Amygdala (tissue), 56 donors: ENCODE measurements at regions not wholly inside any gene's neighbourhood (a gene's known extent, or its start where the extent isn't known, plus 50 kb on each side); places are given as distances from the start of the nearest gene placed in this dataset.

Experiments
- DNase-seq, 56 donors: peaks; one replicate each; lab custom pipeline; 2025; lab: John Stamatoyannopoulos, UW

DNA sequence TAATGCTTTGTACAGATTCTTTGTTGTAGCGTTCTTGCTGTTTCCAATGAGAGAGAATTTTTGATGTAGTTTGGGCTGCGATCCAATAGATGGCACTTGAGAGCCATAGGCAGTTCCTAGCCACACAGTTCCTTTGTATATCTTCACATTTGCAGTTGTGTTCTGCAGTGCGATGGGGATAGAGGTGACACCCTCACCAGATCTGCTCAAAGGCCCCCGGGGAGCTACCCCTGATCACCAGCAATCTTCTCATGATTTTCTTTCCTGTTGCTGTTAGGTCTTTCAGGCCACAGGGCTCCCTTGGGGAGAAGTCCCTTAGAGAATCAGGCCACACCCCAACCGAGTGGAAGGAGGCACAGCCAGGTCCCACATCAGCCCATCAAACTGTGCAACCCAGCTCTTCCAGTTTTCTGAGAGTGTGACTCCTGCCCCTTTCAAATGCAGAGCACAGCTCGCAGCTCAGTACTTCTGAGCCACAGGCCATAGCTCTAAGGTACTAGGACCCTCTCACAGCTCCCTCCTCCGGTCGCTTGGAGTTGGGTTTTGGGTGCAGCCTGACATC lies 353.7 kb downstream of the SLCO4C1 start:
- DNase-seq, result peak in 8 of 56 donors; percentile 2 to 35 (median 6)

DNA sequence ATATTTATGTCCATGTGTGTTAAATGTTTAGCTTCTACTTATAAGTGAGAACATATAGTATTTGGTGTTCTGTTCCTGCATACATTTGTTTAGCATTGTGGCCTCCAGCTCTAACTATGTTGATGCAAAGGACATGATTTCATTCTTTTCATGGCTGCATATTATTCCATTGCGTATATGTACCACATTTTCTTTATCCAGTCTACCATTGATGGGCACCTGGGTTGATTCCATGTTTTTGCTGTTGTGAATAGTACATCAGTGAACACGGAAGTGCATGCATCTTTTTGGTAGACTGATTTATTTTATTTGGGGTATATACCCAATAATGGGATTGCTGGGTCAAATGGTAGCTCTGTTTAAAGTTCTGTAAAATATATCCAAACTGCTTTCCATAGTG lies 359.0 kb downstream of the SLCO4C1 start:
- DNase-seq, result no peak

DNA sequence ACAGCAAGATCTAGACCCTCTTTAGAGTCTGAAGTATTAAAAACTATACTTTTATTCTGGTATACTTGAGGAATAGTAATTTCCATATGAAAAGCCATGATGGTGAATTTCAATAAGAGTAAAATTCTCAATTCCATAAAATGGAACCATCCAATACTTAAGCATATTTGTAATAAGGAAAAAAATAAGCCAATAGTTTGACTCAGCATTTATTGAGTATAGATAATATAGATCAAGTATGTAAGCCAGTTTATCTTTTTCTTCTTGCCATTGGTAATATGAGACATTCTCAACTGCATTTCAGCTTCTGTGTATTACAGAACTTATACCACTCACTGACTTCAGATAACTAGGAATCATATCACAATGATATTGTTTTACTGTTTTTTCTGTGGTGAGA lies 361.0 kb downstream of the SLCO4C1 start:
- DNase-seq, result no peak

DNA sequence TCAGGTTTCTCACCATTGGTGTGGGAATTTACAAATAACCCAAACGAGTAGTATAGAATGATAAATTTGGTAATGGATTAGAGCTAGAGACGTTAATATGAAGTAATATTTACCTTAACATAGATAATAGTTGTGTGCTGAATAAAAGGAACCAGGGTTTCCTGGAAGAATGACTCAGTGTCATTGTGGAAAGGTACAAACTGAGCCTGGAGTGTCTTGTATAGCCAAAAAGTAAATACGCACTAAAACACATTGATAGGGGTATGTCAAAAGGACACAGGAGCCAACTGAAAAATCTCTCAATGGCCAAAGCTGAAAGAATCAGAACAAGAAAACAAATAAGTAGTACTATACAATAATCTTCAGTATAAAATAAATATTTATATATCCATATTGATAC lies 363.5 kb downstream of the SLCO4C1 start:
- DNase-seq, result no peak

DNA sequence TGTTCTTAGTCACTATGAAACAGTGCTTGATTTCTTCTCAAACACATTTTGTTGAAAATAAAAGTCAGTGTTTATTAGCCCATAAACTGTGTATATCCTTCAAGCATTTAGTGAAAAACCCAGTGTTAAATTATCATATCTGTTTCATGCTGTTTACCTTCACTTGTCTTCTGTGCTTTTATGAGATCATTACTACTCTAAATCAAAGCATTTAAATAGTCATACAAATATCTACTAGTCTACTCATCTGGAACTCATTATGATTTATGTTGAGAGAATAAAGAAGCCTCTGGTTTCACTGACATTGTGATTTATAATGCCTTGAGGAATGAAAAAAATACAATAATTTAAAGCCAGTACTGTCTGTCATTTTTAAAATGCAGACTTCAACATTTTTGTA lies 366.5 kb downstream of the SLCO4C1 start:
- DNase-seq, result no peak

DNA sequence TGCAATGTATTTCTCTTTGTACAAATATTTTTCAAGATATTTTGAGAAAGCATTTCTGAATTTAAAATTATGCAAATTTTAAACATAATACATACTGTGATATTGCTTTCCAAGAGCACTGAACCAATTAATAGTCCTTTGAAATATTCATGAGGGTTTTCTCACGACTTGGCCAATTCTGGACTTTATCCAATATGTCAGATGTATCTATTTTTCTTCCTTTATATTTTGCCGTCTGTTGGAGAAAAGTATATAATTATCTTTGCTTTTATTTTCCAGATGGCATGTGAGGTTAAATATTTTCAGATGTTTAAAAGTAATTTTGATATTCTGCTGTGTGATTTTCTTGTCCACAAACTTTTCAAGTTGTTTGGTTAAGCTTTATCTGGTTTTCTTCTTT lies 378.9 kb downstream of the SLCO4C1 start:
- no peak for DNase-seq

DNA sequence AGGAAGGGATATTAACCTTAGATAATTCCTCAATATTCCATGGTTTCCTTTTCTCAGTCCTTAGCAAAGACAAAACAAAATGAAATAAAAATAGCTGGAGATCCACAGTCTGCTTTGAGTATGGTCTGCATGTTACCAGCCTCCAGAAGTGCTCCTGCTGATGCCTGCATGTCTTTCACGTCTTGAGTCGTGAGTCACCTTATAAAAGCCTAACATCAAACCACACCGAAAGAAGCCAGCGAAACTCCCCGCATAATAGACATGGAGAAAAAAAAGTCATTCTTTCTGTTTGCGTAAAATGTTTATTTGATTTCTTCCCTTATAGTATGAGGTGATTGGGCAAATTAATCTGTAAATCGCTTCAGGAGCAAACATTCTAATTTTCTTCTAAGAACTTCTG lies 380.5 kb downstream of the SLCO4C1 start:
- DNase-seq, result no peak

DNA sequence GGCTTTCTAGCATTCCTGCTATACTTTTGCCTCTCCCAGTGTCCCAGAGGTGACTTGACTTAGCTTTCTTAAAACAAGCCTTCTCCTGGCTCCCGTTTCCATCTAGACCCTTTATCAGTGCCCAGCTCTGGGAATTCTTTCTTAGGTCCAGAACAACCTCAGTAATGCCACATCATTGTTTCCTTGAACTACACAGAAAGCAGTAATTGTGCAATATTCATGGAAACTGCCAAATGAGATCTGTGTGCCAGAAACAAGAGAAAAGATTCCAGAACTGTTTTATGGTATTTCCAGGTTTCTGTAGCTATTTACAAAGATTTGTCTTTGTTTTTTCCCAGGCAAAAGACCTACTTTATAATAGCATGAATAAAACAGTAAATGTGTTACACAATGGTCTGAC lies 391.3 kb downstream of the SLCO4C1 start:
- DNase-seq, result no peak

DNA sequence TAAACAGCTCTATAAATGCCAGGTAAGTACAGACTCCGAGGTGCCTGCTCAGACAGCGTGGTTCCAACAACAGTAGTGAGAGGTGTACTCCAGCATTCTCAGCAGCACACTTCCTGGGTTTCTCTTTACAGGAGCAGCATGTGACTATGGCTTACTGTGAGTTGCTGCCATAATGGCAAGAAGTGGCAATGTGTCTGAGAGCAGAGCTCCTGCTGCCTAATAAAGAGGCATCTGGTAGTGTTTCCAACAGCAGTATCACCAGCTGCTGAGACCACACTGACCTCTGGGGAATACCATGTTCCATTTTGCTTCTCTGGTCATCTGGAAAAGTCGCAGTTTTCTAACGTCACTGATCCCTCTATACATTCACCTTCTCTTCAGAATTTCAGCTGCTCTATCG lies 398.2 kb downstream of the SLCO4C1 start:
- DNase-seq, result no peak

DNA sequence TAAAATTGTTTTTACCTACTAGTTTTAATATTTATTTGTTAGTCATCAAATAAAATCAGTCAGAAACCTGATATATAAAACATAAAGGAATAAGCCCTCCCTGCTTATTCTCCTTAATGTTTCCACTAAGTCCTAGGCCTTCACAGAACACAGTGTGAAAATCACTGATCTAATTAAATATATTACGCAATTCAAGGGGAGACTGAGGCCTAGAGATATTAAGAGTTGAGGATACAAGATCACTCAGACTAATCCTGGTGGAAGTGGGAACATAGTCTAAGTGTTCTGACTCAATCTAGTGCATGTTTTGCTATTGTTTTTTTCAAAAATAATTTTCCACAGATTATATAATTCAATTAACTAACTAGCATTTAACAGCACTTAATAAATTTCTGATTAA lies 401.1 kb downstream of the SLCO4C1 start:
- DNase-seq, result no peak

DNA sequence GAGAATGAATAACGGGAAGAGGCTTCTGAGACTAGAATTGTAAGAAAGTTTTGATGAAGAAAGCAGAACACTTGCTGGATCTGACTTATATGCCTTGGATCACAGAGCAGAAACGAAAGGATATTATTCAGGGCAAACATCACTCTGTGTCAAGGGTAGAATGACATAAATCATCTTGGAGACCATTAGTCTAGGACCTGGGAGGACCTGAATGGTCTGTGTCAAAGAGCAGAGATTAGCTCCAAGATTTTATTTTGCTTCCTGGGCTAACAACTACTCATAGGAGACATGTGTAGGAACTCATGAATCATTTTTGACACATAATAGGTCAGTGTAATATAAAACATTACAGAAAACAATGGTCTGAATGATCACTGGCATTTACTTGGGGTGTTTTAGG lies 417.9 kb downstream of the SLCO4C1 start:
- DNase-seq, result no peak

DNA sequence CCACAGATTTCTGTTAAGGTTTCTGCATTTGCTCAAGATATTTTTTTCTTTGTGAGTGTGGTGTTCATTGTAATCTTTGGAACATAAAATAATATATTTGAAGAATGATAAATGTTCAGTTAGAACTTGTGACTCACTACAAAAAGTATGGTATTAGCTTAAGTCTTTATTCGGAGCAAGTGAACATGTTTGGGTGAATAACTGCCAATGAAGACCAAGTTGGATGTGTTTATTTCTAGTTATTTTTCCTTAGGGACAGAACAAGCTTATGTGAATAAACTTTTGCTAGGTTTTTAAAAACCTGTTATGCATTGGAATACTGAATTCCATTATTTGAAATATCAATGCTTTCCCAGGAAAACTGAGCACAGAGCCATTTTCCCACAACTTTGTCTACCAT lies 418.6 kb downstream of the SLCO4C1 start:
- no peak for DNase-seq

DNA sequence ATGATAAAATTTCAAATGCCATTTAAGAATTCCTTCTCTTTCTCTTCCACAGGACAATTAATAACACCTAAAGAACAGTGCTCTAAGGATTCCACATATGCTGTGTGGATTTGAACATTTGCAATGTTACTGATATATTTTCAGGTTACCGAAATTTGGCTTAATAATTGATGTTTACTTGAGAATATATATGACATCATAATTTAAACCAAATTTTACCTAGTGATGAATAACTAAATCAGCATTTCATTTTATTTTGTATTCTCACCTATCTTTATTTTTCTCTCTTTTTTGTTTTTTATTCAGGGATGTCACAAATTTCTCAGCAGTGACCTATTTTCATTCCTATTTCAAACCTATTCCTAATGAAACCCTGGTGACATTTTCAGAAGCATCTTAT lies 429.6 kb downstream of the SLCO4C1 start:
- DNase-seq, result no peak

DNA sequence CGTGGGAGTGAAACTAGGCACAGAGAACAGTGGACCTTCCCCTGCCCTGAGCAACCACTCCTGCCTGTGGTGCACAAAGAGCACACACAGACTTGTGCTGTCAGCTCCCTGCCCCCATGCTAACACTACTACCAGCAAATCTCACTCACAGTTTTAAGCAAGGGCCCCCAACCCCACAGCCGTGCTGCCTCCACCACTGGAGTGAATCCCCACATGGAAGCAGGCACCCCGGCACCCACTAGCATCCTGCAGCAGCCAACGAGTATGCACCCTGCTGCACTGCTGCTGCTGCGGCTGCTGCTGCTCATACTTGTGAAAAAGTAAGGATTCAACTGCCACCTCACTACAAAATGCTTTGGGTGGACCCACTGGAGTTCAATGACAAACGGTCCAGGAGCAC lies 435.5 kb downstream of the SLCO4C1 start:
- no peak for DNase-seq

DNA sequence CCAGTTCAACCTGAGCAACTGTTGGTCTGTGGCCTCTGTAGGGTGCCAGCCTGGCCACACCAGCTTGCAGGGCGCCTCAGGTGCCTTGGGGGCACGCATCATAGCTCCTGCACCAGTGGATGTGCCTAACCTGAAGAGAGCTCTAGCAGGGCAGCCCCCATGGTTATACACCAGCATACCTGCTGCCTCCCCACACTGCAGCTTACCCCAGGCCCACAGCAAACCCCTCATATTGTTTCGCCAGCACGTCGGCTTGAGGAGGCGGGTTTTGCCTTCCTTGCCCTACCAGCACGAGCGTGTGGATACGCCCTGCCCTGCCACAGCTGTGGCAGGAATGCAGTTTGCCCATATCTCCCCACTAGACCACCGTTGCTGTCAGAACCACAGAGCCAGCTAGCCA lies 435.9 kb downstream of the SLCO4C1 start:
- no peak for DNase-seq

DNA sequence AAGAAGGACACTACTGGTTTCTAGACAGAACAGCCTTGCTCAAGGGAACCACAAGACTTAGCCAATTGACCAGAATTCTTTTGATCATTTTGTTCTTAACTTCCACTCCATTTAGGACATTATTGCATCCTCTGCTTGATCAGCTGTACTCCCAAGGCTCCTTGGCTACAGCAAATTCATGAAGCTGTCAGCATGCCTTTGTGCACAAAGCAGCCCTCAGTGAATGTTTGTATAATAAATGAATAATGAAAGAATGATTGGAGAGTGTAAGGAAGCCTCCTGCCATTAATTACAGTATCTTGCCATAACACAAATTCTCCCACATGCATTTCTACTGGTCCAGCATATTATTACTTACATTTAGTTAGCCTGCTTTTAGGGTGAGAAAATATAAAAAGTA lies 449.6 kb downstream of the SLCO4C1 start:
- DNase-seq, result no peak

DNA sequence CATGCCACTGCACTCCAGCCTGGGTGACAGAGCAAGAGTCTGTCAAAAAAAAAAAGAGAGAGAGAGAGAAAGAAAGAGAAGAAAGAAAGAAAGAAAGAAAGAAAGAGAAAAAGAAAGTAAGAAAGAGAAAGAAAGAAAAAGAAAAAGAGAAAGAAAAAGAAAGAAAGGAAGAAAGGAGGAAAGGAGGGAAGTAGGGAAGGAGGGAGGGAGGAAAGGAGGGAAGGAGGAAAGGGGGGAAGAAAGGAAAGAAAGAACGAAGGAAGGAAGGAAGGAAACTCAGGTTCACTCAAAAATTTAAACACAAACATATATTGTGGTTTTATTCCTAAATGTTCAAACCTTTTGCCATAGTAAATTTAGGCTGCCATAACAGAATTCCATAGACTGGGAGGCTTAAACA lies 453.0 kb downstream of the SLCO4C1 start:
- DNase-seq, result no peak

DNA sequence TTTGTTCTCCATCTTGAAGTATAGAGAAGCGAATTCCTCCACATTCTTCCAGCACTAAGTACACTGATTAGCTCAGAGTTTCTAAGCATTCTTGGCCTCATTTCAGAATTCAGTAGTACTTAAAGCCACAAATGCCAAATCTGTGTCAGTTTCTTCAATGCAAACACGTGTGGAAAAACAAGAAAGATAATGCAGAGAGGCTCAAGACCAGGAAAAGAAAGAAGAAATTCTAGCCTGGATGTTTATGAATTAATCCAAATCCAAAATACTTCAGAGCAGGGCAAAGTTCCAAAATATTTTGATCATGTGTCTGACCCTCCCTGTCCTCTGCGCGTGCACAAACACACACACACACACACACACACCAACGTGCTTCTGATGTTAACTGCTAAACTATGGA lies 457.6 kb downstream of the SLCO4C1 start:
- DNase-seq, result no peak

DNA sequence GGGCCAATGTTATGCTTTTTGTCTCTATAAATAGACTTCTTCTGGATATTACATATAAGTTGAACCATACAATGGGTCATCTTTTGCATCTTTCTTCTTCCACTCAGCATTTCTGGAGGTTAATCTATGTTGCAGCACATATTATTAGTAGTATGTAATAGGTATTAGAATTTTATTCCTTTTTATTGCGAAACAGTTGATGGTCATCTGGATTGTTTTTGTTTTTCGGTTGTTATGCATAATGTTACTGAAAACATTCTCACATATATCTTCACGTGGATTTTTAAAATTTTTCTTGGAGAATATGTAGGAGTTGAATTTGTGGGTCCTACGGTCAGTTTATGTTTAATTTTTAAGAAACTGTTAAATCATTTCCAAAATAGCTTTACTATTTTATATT lies 466.8 kb downstream of the SLCO4C1 start:
- DNase-seq, result no peak

DNA sequence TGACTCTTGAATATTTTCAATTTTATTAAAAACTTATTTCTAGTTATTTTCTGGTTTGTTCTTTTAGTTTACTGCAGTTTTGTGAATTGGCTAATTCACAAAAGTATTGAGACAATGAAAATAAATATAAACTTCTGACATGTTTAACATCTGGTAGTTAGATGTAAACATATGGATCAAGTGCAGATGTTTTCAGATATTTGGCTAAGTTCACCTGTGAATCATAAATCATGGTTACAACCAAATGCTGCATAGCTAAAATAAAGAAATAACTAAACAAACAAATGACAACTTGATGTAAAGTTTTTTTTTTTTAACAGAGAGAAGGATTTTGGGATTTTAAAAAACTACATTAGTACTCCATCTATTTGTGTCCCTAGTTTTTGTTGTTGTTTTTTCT lies 484.6 kb downstream of the SLCO4C1 start:
- DNase-seq, result no peak

DNA sequence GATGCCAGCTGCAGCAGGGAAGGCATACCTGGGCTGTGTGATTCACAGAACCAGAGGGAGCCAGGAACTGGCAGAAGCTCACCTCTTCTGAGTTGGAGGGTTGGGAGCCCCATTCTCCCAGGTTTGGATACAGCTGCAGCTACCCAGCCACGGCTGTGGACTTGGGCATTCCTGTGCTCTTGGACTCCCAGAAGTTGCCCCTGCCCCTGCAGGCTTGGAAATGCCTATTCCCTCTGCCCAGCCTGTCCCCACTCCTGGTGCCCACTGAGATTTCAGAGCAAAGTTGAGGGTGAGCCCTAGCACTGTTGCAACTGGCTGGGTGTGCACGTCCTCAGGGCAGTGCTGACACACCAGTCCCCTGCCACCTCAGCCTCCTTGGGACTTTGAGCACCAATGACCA lies 489.7 kb downstream of the SLCO4C1 start:
- no peak for DNase-seq

DNA sequence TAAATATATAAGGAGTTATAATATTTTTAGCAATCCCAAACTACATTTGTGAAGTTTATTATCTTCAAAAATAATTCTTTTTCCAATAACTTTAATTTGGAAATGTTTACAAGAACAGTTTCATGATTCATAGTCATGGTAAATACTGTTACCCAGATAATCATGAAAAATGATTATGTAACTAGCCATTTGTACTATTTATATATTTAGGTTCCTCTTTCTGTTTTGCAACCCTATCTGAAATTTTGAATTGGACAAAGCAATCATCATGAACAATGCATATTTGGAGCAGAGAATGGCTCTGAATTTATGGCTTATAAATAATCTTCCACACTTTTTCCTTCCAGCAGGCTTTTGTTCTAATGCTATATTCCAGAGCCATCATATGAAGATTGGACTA lies 499.7 kb downstream of the SLCO4C1 start:
- no peak for DNase-seq

DNA sequence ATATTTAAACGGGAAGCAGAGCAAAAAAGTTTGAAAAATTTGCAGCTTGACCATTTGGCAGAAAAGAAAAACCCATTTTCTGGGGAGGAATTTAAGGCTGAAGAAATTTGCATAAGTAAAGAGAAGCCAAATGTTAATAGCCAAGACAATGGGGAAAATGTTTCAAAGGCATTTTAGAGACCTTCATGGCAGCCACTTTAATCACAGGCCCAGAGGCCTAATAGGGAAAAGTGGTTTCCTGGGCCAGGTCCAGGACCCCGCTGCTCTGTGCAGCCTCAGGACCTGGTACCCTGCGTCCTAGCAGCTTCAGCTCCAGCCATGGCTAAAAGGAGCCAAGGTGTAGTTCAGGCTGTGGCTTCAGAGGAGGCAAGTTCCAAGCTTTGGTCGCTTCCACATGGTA lies 507.3 kb downstream of the SLCO4C1 start:
- DNase-seq, result no peak

DNA sequence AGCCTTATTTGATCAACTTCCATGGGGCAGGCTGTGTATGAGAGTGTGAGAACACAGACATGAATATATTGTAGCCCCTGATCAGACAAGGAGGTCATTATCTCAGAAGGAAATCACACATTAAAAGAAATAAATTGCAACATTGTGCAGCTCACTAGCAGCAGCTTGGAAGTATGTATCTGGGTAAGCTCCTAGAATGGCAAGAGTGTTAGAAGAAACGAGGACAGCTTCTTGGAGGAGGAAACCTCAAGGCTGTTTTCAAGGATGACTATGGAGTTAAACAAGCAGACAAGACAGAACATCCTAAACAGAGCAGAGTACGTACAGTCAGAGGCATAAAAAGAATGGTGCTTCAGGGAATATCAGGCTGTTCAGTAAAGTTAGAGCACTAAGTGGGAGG lies 511.0 kb downstream of the SLCO4C1 start:
- no peak for DNase-seq
